Mesothelial cell of epicardium (in vitro differentiated cells): ENCODE measurements at regions not wholly inside any gene's neighbourhood (a gene's known extent, or its start where the extent isn't known, plus 50 kb on each side); places are given as distances from the start of the nearest gene placed in this dataset.

Experiments
- DNase-seq, 2 experiments: peaks; one replicate each; pipeline ENCODE4 v3.0.0; 2021; ENCODE audit warnings: low spot score in 2 of 2; ENCODE audit not compliant: unreplicated experiment in 2 of 2
- H3K27ac Mint-ChIP-seq: 2 replicates; pipeline ENCODE4 v1.8.0; 2021; ENCODE audit warnings: mixed read lengths
- H3K27me3 Mint-ChIP-seq: 2 replicates; pipeline ENCODE4 v1.8.0; 2021; ENCODE audit warnings: low read depth, mixed read lengths
- H3K36me3 Mint-ChIP-seq: 2 replicates; pipeline ENCODE4 v1.8.0; 2021; ENCODE audit warnings: mixed read lengths
- H3K4me1 Mint-ChIP-seq: 2 replicates; pipeline ENCODE4 v1.8.0; 2021; ENCODE audit warnings: mixed read lengths
- H3K4me3 Mint-ChIP-seq: 2 replicates; pipeline ENCODE4 v1.8.0; 2021; ENCODE audit warnings: mild to moderate bottlenecking, moderate library complexity, mixed read lengths
- H3K9me3 Mint-ChIP-seq: 2 replicates; pipeline ENCODE4 v1.8.0; 2021; ENCODE audit warnings: mixed read lengths
- TF ChIP-seq, protein P1 (sequence below): fragments of 200-600 bp; sonication (generic); IDR thresholded peaks from one replicate; pipeline ENCODE4 v1.5.0; 2021; ENCODE audit warnings: antibody characterized with exemption; ENCODE audit not compliant: unreplicated experiment

DNA sequence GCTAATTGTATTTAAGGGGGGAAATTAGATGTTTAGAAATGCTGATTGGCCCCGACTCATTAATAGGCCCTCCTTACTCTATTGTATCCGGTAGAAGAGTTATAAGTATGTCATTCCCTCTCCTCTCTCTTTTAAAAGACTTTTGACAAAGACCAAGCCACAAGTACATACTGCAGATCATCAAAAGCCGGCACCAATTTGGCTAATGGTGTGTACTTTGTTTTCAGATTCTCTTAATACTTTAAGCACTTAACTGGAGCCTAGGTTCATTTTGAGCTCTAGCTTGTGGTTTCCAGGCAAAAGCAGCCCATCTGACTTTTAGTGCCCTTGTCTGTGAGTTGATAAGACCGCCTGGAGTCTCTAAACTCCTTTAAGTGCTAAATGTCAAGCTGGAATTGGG lies 210.0 kb upstream of the LYZL1 start:
- no peak for DNase-seq
- Mint-ChIP-seq H3K4me3 (no peak overlapping the region), H3K27me3 (no peaks in the 10 kb centered on the region), H3K27ac (peak overlapping the region; percentile 65), H3K4me1 (peaks cover 47% of the 10 kb centered on the region), H3K9me3 (no peaks in the 10 kb centered on the region), H3K36me3 (no peaks in the 10 kb centered on the region)
- TF ChIP-seq, protein P1, sequence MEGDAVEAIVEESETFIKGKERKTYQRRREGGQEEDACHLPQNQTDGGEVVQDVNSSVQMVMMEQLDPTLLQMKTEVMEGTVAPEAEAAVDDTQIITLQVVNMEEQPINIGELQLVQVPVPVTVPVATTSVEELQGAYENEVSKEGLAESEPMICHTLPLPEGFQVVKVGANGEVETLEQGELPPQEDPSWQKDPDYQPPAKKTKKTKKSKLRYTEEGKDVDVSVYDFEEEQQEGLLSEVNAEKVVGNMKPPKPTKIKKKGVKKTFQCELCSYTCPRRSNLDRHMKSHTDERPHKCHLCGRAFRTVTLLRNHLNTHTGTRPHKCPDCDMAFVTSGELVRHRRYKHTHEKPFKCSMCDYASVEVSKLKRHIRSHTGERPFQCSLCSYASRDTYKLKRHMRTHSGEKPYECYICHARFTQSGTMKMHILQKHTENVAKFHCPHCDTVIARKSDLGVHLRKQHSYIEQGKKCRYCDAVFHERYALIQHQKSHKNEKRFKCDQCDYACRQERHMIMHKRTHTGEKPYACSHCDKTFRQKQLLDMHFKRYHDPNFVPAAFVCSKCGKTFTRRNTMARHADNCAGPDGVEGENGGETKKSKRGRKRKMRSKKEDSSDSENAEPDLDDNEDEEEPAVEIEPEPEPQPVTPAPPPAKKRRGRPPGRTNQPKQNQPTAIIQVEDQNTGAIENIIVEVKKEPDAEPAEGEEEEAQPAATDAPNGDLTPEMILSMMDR, result no peak

- Mint-ChIP-seq H3K4me3 (no peak overlapping the region), H3K9me3 (no peaks in the 10 kb centered on the region), H3K4me1 (peaks cover 37% of the 10 kb centered on the region)
These were observed 207.6 kb upstream of the LYZL1 start for GRCh38 chr10:29081231-29081630.

DNA sequence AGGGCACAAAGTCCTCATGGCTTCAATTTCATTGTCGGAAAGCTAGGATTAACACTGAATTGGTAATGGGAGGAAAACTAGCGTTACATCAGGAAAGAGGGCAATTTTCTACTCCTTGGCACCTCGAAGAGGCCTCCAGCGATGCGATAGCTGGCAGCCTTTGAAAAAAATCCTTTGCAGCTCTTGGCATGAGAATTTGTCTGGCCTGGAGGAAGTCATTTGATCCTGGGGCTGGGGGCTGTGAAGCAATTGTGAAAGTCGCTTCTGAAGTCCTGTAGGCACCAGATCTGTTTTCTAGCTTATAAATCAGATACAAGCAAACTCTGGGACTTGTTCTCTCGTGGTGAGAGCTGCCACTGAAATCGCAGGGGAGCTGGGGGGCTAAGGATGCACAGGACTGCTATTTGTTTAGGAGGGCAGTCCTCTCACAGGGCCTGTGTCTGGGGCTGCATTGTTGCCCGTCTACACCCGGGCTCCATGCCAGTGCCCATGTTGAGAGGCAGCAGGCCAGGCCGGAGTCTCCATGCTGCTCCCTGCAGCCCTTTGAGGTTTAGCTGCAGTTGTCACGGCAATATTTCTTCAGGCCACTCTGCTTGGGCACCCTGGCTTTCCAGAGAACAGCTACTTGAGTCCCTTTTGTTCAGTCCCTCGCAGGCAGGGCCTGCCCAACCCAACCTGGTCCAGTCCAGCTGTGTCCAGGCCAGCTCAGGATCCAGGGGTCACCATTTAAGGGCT lies 206.8 kb upstream of the LYZL1 start:
- H3K27me3 Mint-ChIP-seq, result no peaks in the 10 kb centered on the region
- H3K27ac Mint-ChIP-seq, result peak overlapping the region; percentile 39
- TF ChIP-seq, protein P1, result no peak
- H3K9me3 Mint-ChIP-seq, result no peaks in the 10 kb centered on the region
- H3K36me3 Mint-ChIP-seq, result no peaks in the 10 kb centered on the region
- no peak for DNase-seq
- peaks cover 30% of the 10 kb centered on the region for H3K4me1 Mint-ChIP-seq
- no peak overlapping the region for H3K4me3 Mint-ChIP-seq

More at GRCh38 chr10:29081231-29081630, 207.6 kb upstream of the LYZL1 start:
- H3K27ac Mint-ChIP-seq, result no peak overlapping the region
- no peak for DNase-seq
- no peaks in the 10 kb centered on the region for H3K27me3 Mint-ChIP-seq
- H3K36me3 Mint-ChIP-seq, result no peaks in the 10 kb centered on the region
- TF ChIP-seq, protein P1, result no peak

DNA sequence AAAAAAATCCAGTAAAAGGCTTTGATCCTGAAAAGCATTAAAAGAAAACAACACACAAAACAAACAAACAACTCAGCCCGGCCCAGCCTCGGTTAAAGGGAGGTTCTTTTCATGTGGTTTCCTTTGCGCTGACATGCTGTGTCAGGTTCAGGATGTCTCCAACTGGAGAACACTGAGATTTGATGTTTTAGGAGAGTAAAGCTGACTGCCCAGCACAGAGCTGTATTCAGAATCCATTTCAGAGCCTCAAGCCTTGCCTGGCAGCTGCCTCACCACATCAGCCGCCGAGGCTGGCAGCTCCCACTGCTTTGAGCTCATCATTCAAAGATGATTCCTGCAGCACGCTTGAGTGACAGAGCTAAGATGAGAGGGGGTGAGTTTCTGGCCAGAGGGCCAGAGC lies 205.8 kb upstream of the LYZL1 start:
- no peaks in the 10 kb centered on the region for H3K27me3 Mint-ChIP-seq

GRCh38 chr10:29084681-29085307 lies 204.1 kb upstream of the LYZL1 start:
- Mint-ChIP-seq H3K27ac (no peak overlapping the region), H3K27me3 (no peaks in the 10 kb centered on the region), H3K4me1 (peaks cover 14% of the 10 kb centered on the region), H3K9me3 (no peaks in the 10 kb centered on the region), H3K36me3 (no peaks in the 10 kb centered on the region), H3K4me3 (no peak overlapping the region)
- TF ChIP-seq, protein P1, result no peak
- no peak for DNase-seq

More for the DNA sequence above, 205.8 kb upstream of the LYZL1 start:
- Mint-ChIP-seq H3K27ac (peak overlapping the region; percentile 51), H3K4me1 (peaks cover 30% of the 10 kb centered on the region), H3K4me3 (no peak overlapping the region), H3K36me3 (no peaks in the 10 kb centered on the region), H3K9me3 (no peaks in the 10 kb centered on the region)
- TF ChIP-seq, protein P1, result no peak
- DNase-seq, result no peak
